ENCODE measurements at regions not wholly inside any gene's neighbourhood (a gene's known extent, or its start where the extent isn't known, plus 50 kb on each side); places are given as distances from the start of the nearest gene placed in this dataset.
"Not testable (repeated sequence)": the region's sequence is repeated elsewhere in the genome, so short reads cannot be mapped to it uniquely, and the experiment has no call there.

GRCh38 chr20:30412972-30413371 lies 844.5 kb upstream of the DEFB115 start:
- no peak overlapping the region for H3K4me3 Mint-ChIP-seq
- peaks cover 7% of the 10 kb centered on the region; the same call in 1 of the 2 replicates for H3K36me3 Mint-ChIP-seq (ENCODE audit: low read depth)
- no peak for TF ChIP-seq CTCF (IDR thresholded peaks at IDR 0.05)
- peaks cover 35% of the 10 kb centered on the region for H3K9me3 Mint-ChIP-seq
- no peaks in the 10 kb centered on the region for H3K4me1 Mint-ChIP-seq (ENCODE audit: low read depth)
- H3K27me3 Mint-ChIP-seq (ENCODE audit: insufficient read depth) = no peaks in the 10 kb centered on the region; the same call in 1 of the 2 replicates
- no peak overlapping the region for H3K27ac Mint-ChIP-seq
- no peak for DNase-seq

GRCh38 chr20:30417387-30417786 lies 840.1 kb upstream of the DEFB115 start:
- H3K27ac Mint-ChIP-seq; H3K4me3 Mint-ChIP-seq; H3K27me3 Mint-ChIP-seq (ENCODE audit: insufficient read depth); DNase-seq; H3K36me3 Mint-ChIP-seq (ENCODE audit: low read depth); H3K4me1 Mint-ChIP-seq (ENCODE audit: low read depth); H3K9me3 Mint-ChIP-seq: not testable (repeated sequence)

- H3K4me1 Mint-ChIP-seq (ENCODE audit: low read depth); H3K27me3 Mint-ChIP-seq (ENCODE audit: insufficient read depth); DNase-seq; H3K27ac Mint-ChIP-seq; H3K36me3 Mint-ChIP-seq (ENCODE audit: low read depth); H3K9me3 Mint-ChIP-seq; H3K4me3 Mint-ChIP-seq: not testable (repeated sequence)
Measured at GRCh38 chr20:30418378-30418777, 839.1 kb upstream of the DEFB115 start.

- Mint-ChIP-seq H3K4me3 (no peak overlapping the region), H3K4me1 (ENCODE audit: low read depth) (no peaks in the 10 kb centered on the region), H3K36me3 (ENCODE audit: low read depth) (no peaks in the 10 kb centered on the region), H3K27ac (no peak overlapping the region), H3K27me3 (ENCODE audit: insufficient read depth) (no peaks in the 10 kb centered on the region), H3K9me3 (peaks cover 6% of the 10 kb centered on the region; the same call in 1 of the 2 replicates)
- DNase-seq = no peak
- TF ChIP-seq CTCF (IDR thresholded peaks at IDR 0.05) = no peak
Measured at GRCh38 chr20:30419466-30419865, 838.0 kb upstream of the DEFB115 start.

- H3K4me3 Mint-ChIP-seq; H3K27me3 Mint-ChIP-seq (ENCODE audit: insufficient read depth): not testable (repeated sequence)
Measured at GRCh38 chr20:30419871-30420420, 837.5 kb upstream of the DEFB115 start.

More at GRCh38 chr20:30419871-30420420, 837.5 kb upstream of the DEFB115 start:
- H3K36me3 Mint-ChIP-seq (ENCODE audit: low read depth); H3K27ac Mint-ChIP-seq; DNase-seq; H3K9me3 Mint-ChIP-seq; H3K4me1 Mint-ChIP-seq (ENCODE audit: low read depth): not testable (repeated sequence)

Data from HFFc6 (cell line).